H1 (cell line): ENCODE measurements at regions not wholly inside any gene's neighbourhood (a gene's known extent, or its start where the extent isn't known, plus 50 kb on each side); places are given as distances from the start of the nearest gene placed in this dataset.

Experiments used
- CTCF ChIA-PET: fragments of 300-600 bp; sonication (Branson Sonifier 250); formaldehyde crosslinking; loops from one replicate; lab custom pipeline; 2021; ENCODE audit not compliant: partially characterized antibody; lab: Charles Lee
- POLR2A ChIA-PET: fragments of 300-600 bp; sonication (Branson Sonifier 250); formaldehyde crosslinking; loops from one replicate; lab custom pipeline; 2021; ENCODE audit warnings: inconsistent platforms; ENCODE audit not compliant: partially characterized antibody; lab: Charles Lee
- DNase-seq, 2 experiments: peaks; one replicate each; pipeline versions ENCODE4 v3.0.0 to v3.0.0-alpha.2; 2010 to 2022; ENCODE audit warnings: low spot score in 2 of 2, low read depth in 1 of 2, mixed read lengths in 1 of 2
- FAIRE-seq: peaks from 2 replicates; lab custom pipeline; 2011; peaks lifted over from hg19 to GRCh38; lab: Jason Lieb, UNC
- H2AFZ ChIP-seq: 2 replicates; pipeline ENCODE4 v1.8.1; 2012; ENCODE audit warnings: low read length, inconsistent platforms
- H2AK5ac ChIP-seq: 2 replicates; pipeline ENCODE4 v1.6.1; 2013; ENCODE audit warnings: low read depth, low read length
- H2BK120ac ChIP-seq: replicated peaks from 2 replicates; pipeline ENCODE3; 2013; ENCODE audit warnings: low read depth, low read length, inconsistent platforms
- H2BK12ac ChIP-seq: 2 replicates; pipeline ENCODE4 v1.6.1; 2013; ENCODE audit warnings: low read depth, low read length
- H2BK15ac ChIP-seq: 2 replicates; pipeline ENCODE4 v1.6.1; 2013; ENCODE audit warnings: low read length
- H2BK20ac ChIP-seq: 2 replicates; pipeline ENCODE4 v1.6.1; 2013; ENCODE audit warnings: low read length
- H2BK5ac ChIP-seq: 2 replicates; pipeline ENCODE4 v1.6.1; 2013; ENCODE audit warnings: low read depth, low read length
- H3K14ac ChIP-seq: 2 replicates; pipeline ENCODE4 v1.6.1; 2013; ENCODE audit warnings: inconsistent platforms; ENCODE audit not compliant: insufficient read length
- H3K18ac ChIP-seq: 2 replicates; pipeline ENCODE4 v1.6.1; 2013; ENCODE audit warnings: low read length; ENCODE audit errors: extremely low read depth
- H3K23ac ChIP-seq: 2 replicates; pipeline ENCODE4 v1.6.1; 2013; ENCODE audit warnings: inconsistent platforms; ENCODE audit not compliant: insufficient read length
- H3K23me2 ChIP-seq: 2 replicates; pipeline ENCODE4 v1.6.1; 2013; ENCODE audit warnings: low read depth, low read length
- H3K27ac ChIP-seq: 2 replicates; pipeline ENCODE4 v1.6.1; 2011; ENCODE audit warnings: low read depth, low read length, inconsistent platforms
- H3K27me3 ChIP-seq, 4 experiments: replicated peaks in 1 of 4; 1 replicate in 1 of 4; 2 replicates in 3 of 4; pipeline versions ENCODE4 v1.6.1 to v1.8.1; 2011 to 2013; ENCODE audit warnings: low read length in 3 of 4, mild to moderate bottlenecking in 3 of 4, inconsistent platforms in 2 of 4, mixed read lengths in 2 of 4, moderate library complexity in 1 of 4; ENCODE audit not compliant: control insufficient read depth in 3 of 4, insufficient read depth in 3 of 4; ENCODE audit errors: extremely low read depth in 1 of 4
- H3K36me3 ChIP-seq, 4 experiments: 2 replicates each; pipeline versions ENCODE4 v1.6.1 to v1.8.1; 2011 to 2013; ENCODE audit warnings: mild to moderate bottlenecking in 4 of 4, low read length in 3 of 4, moderate library complexity in 2 of 4, control low read depth in 1 of 4, inconsistent platforms in 1 of 4; ENCODE audit not compliant: insufficient read depth in 4 of 4, control insufficient read depth in 2 of 4
- H3K4ac ChIP-seq: replicated peaks from 2 replicates; pipeline ENCODE3; 2013; ENCODE audit warnings: low read length, low read depth, mixed read lengths, inconsistent platforms; ENCODE audit not compliant: insufficient read length
- H3K4me1 ChIP-seq, 4 experiments: replicated peaks in 1 of 4; 1 replicate in 1 of 4; 2 replicates in 3 of 4; pipeline versions ENCODE4 v1.6.1 to v1.8.1; 2011 to 2013; ENCODE audit warnings: low read length in 3 of 4, inconsistent platforms in 2 of 4, mixed read lengths in 1 of 4; ENCODE audit not compliant: insufficient read depth in 4 of 4, control insufficient read depth in 3 of 4
- H3K4me2 ChIP-seq, 2 experiments: 2 replicates each; pipeline versions ENCODE4 v1.6.1 to v1.8.1; 2011 to 2013; ENCODE audit warnings: low read depth in 2 of 2, low read length in 2 of 2, control low read depth in 1 of 2, inconsistent platforms in 1 of 2, mild to moderate bottlenecking in 1 of 2; ENCODE audit not compliant: insufficient read depth in 1 of 2
- H3K4me3 ChIP-seq, 4 experiments: fragments of 200-600, 300-600 bp in 1 of 4; sonication (generic), shearing (Covaris generic), sonication (Bioruptor Twin) in 1 of 4; 2 replicates each; pipeline versions ENCODE4 v1.5.1 to v1.8.1; 2011 to 2016; ENCODE audit warnings: low read length in 4 of 4, low read depth in 3 of 4, control low read depth in 2 of 4, inconsistent platforms in 2 of 4, mild to moderate bottlenecking in 2 of 4, mixed read lengths in 1 of 4, moderate library complexity in 1 of 4; ENCODE audit not compliant: insufficient read depth in 2 of 4; ENCODE audit errors: extremely low read depth in 1 of 4
- H3K56ac ChIP-seq: replicated peaks from 2 replicates; pipeline ENCODE3; 2013; ENCODE audit warnings: low read depth, mild to moderate bottlenecking, mixed read lengths, low read length, inconsistent platforms; ENCODE audit not compliant: insufficient read length
- H3K79me1 ChIP-seq: 2 replicates; pipeline ENCODE4 v1.6.1; 2013; ENCODE audit warnings: low read depth, low read length, control low read depth
- H3K79me2 ChIP-seq, 2 experiments: 2 replicates each; pipeline versions ENCODE4 v1.6.1 to v1.8.1; 2012 to 2013; ENCODE audit warnings: low read length in 2 of 2, mild to moderate bottlenecking in 2 of 2, inconsistent platforms in 1 of 2; ENCODE audit not compliant: insufficient read depth in 2 of 2, control insufficient read depth in 1 of 2
- H3K9ac ChIP-seq, 4 experiments: replicated peaks in 1 of 4; 1 replicate in 1 of 4; 2 replicates in 3 of 4; pipeline versions ENCODE4 v1.6.1 to v1.8.1; 2011 to 2013; ENCODE audit warnings: low read depth in 3 of 4, low read length in 3 of 4, control low read depth in 2 of 4, mild to moderate bottlenecking in 2 of 4, moderate library complexity in 2 of 4, inconsistent platforms in 1 of 4; ENCODE audit errors: extremely low read depth in 1 of 4
- H3K9me3 ChIP-seq, 2 experiments: 2 replicates each; pipeline versions ENCODE4 v1.6.1 to v1.8.1; 2012 to 2013; ENCODE audit warnings: mild to moderate bottlenecking in 2 of 2, moderate library complexity in 2 of 2, control low read depth in 1 of 2, inconsistent platforms in 1 of 2, low read depth in 1 of 2, low read length in 1 of 2, mixed read lengths in 1 of 2; ENCODE audit not compliant: insufficient read depth in 2 of 2
- H4K20me1 ChIP-seq, 2 experiments: replicated peaks in 1 of 2; 2 replicates each; pipeline versions ENCODE3 to v1.8.1; 2011 to 2013; ENCODE audit warnings: inconsistent platforms in 2 of 2, low read length in 2 of 2, mild to moderate bottlenecking in 1 of 2; ENCODE audit not compliant: insufficient read depth in 2 of 2, control insufficient read depth in 1 of 2
- H4K5ac ChIP-seq: 2 replicates; pipeline ENCODE4 v1.6.1; 2013; ENCODE audit warnings: low read length, low read depth, mixed read lengths, inconsistent platforms; ENCODE audit not compliant: insufficient read length
- H4K8ac ChIP-seq: 2 replicates; pipeline ENCODE4 v1.8.0; 2013; ENCODE audit warnings: mild to moderate bottlenecking, moderate library complexity, low read length, inconsistent platforms; ENCODE audit not compliant: insufficient read depth; ENCODE audit errors: extremely low read depth
- H4K91ac ChIP-seq: replicated peaks from 2 replicates; pipeline ENCODE3; 2013; ENCODE audit warnings: low read length, mixed read lengths, inconsistent platforms; ENCODE audit not compliant: insufficient read length
- HDAC2 ChIP-seq, 2 experiments: fragments of 300-600 bp in 1 of 2; sonication (generic) in 1 of 2; IDR thresholded peaks; 2 replicates each; pipeline ENCODE4 v1.6.1; 2011 to 2012; ENCODE audit warnings: low read depth in 2 of 2, low read length in 2 of 2, mild to moderate bottlenecking in 2 of 2, moderate library complexity in 2 of 2, borderline replicate concordance in 1 of 2, inconsistent platforms in 1 of 2
- WGBS, 2 experiments: shearing (Covaris generic) in 1 of 2; methylation state at CpG; one replicate each; pipeline versions ENCODE4 v1.1.6 to v1.1.7; 2013 to 2015; ENCODE audit warnings: low lambda C conversion rate in 2 of 2, mixed read lengths in 2 of 2, inconsistent platforms in 1 of 2, low coverage in 1 of 2, missing lambda C conversion rate in 1 of 2; ENCODE audit not compliant: insufficient replicate concordance in 2 of 2, insufficient coverage in 1 of 2, insufficient read length in 1 of 2; ENCODE audit errors: extremely low coverage in 1 of 2, missing lambda C conversion rate in 1 of 2; 5-methylcytosine and 5-hydroxymethylcytosine counted together

GRCh38 chr3:43949594-43949993 lies 258.9 kb downstream of the ABHD5 start:
- Histone ChIP-seq H4K5ac (no peak overlapping the region), H4K8ac (no peak overlapping the region), H3K36me3 (no peaks in the 10 kb centered on the region), H3K23me2 (no peaks in the 10 kb centered on the region), H3K4me2 (no peak overlapping the region), H3K27ac (no peak overlapping the region), H2BK15ac (no peak overlapping the region), H3K4ac (no peak overlapping the region), H3K56ac (no peak overlapping the region), H2BK20ac (no peak overlapping the region), H4K91ac (no peak overlapping the region), H3K14ac (no peak overlapping the region), H3K9me3 (peaks cover 0 to 2% of the 10 kb centered on the region in 2 experiments; a peak in 1 of 4 replicates)
- WGBS, 2 experiments = 87% methylated on average over 6 of the region's 6 CpGs; no CpG with 5 or more reads in 1 of the 2 experiments
- ChIA-PET POLR2A (no interaction called here), CTCF (interaction anchor here (0.6 kb wide), 1 partner anchor 111 kb away, joined by 3 read pairs; no protein-coding TSS in a partner anchor)
- FAIRE-seq = no peak
- no peak for TF ChIP-seq HDAC2 (IDR thresholded peaks at IDR 0.05; ENCODE audit: borderline replicate concordance in 1 of 2, low read depth in 2 of 2, low read length in 2 of 2)
- TF ChIP-seq, all 59 proteins: peak for 0
- no peaks in the 10 kb centered on the region for H3K27me3 ChIP-seq
- no peaks in the 10 kb centered on the region for H3K79me1 ChIP-seq
- no peak overlapping the region for H2BK120ac ChIP-seq
- no peak for DNase-seq
- H2BK12ac ChIP-seq = no peak overlapping the region
- no peak overlapping the region for H2AFZ ChIP-seq
- no peak overlapping the region for H3K9ac ChIP-seq
- H3K4me1 ChIP-seq = no peaks in the 10 kb centered on the region
- no peak overlapping the region for H3K23ac ChIP-seq
- H3K18ac ChIP-seq = no peak overlapping the region
- H2AK5ac ChIP-seq = no peak overlapping the region
- no peak overlapping the region for H3K4me3 ChIP-seq
- H4K20me1 ChIP-seq = no peaks in the 10 kb centered on the region
- no peaks in the 10 kb centered on the region for H3K79me2 ChIP-seq
- no peak overlapping the region for H2BK5ac ChIP-seq
